ENCODE measurements at regions not wholly inside any gene's neighbourhood (a gene's known extent, or its start where the extent isn't known, plus 50 kb on each side); places are given as distances from the start of the nearest gene placed in this dataset.

GRCh38 chr1:13968361-13968760, 268.4 kb downstream of the PRDM2 start:
- Histone ChIP-seq H4K20me1 (ENCODE audit: control insufficient read depth, insufficient read depth, low read length, poor library complexity, severe bottlenecking) (no peaks in the 10 kb centered on the region), H3K79me2 (ENCODE audit: control insufficient read depth, insufficient read depth, low read length) (no peaks in the 10 kb centered on the region), H3K4me2 (replicated peaks; ENCODE audit: low read depth, low read length, poor library complexity, severe bottlenecking) (no peak overlapping the region), H2AFZ (ENCODE audit: insufficient read depth, low read depth, low read length, poor library complexity, severe bottlenecking) (no peak overlapping the region), H3K4me1 (ENCODE audit: control insufficient read depth in 2 of 2, insufficient read depth in 2 of 2, low read length in 2 of 2) (no peaks in the 10 kb centered on the region), H3K9ac (ENCODE audit: low read length) (no peak overlapping the region), H3K27ac (ENCODE audit: low read length in 2 of 2) (no peak overlapping the region), H3K36me3 (replicated peaks in 1 of 2; ENCODE audit: control extremely low read depth in 1 of 2, control insufficient read depth in 1 of 2, extremely low read depth in 1 of 2, insufficient read depth in 2 of 2, low read length in 1 of 2) (no peaks in the 10 kb centered on the region), H3K27me3 (replicated peaks in 1 of 4; ENCODE audit: control extremely low read depth in 1 of 4, control insufficient read depth in 3 of 4, insufficient read depth in 4 of 4, low read length in 3 of 4) (peaks cover 0 to 16% (median 0%) of the 10 kb centered on the region in 4 experiments), H3K4me3 (ENCODE audit: control extremely low read depth in 1 of 5, extremely low read depth in 1 of 5, insufficient read depth in 1 of 5, low read depth in 2 of 5, low read length in 4 of 5) (no peak overlapping the region), H3K9me3 (ENCODE audit: control extremely low read depth in 1 of 3, control insufficient read depth in 2 of 3, insufficient read depth in 1 of 3, low read length in 2 of 3) (peaks cover 0 to 10% (median 5%) of the 10 kb centered on the region in 3 donors)
- Mint-ChIP-seq H3K4me1 (no peaks in the 10 kb centered on the region), H3K27ac (no peak overlapping the region), H3K9me3 (ENCODE audit: insufficient read depth) (peaks cover 10% of the 10 kb centered on the region), H3K4me3 (no peak overlapping the region), H3K27me3 (peaks cover 36% of the 10 kb centered on the region)
- no peak for TF ChIP-seq EZH2 (IDR thresholded peaks at IDR 0.05; ENCODE audit: borderline replicate concordance, insufficient read depth, low read depth, low read length, poor library complexity, severe bottlenecking)
- TF ChIP-seq CTCF (IDR thresholded peaks at IDR 0.05) = no peak
- no peak for ATAC-seq (ENCODE audit: low read depth)
- DNase-seq = no peak
- POLR2A ChIA-PET = no interaction called here
- WGBS (ENCODE audit: insufficient coverage) = 81% methylated on average over 8 of the region's 8 CpGs
- intact Hi-C loops (cut with micrococcal nuclease) = loop anchor here (10.0 kb wide), 1 partner anchor 1076 kb away; no protein-coding TSS in a partner anchor
- CTCF ChIA-PET = no interaction called here

GRCh38 chr1:13970631-13971247, 270.8 kb downstream of the PRDM2 start:
- H3K9ac ChIP-seq (ENCODE audit: low read length) = no peak overlapping the region
- no peak overlapping the region for H3K4me3 ChIP-seq (ENCODE audit: control extremely low read depth in 1 of 5, extremely low read depth in 1 of 5, insufficient read depth in 1 of 5, low read depth in 2 of 5, low read length in 4 of 5)
- CTCF ChIA-PET = no interaction called here
- no peak overlapping the region for H3K4me2 ChIP-seq (replicated peaks; ENCODE audit: low read depth, low read length, poor library complexity, severe bottlenecking)
- POLR2A ChIA-PET = no interaction called here
- DNase-seq (no peak), ATAC-seq (ENCODE audit: low read depth) (no peak)
- peaks cover 0 to 6% (median 5%) of the 10 kb centered on the region in 3 donors for H3K9me3 ChIP-seq (ENCODE audit: control extremely low read depth in 1 of 3, control insufficient read depth in 2 of 3, insufficient read depth in 1 of 3, low read length in 2 of 3)
- H3K4me1 ChIP-seq (ENCODE audit: control insufficient read depth in 2 of 2, insufficient read depth in 2 of 2, low read length in 2 of 2) = no peaks in the 10 kb centered on the region
- H3K27ac Mint-ChIP-seq = no peak overlapping the region
- H3K4me1 Mint-ChIP-seq = no peaks in the 10 kb centered on the region
- H3K4me3 Mint-ChIP-seq = no peak overlapping the region
- no peaks in the 10 kb centered on the region for H3K79me2 ChIP-seq (ENCODE audit: control insufficient read depth, insufficient read depth, low read length)
- H3K9me3 Mint-ChIP-seq (ENCODE audit: insufficient read depth) = peaks cover 10% of the 10 kb centered on the region
- no peak overlapping the region for H3K27ac ChIP-seq (ENCODE audit: low read length in 2 of 2)
- H2AFZ ChIP-seq (ENCODE audit: insufficient read depth, low read depth, low read length, poor library complexity, severe bottlenecking) = no peak overlapping the region
- H3K27me3 ChIP-seq (replicated peaks in 1 of 4; ENCODE audit: control extremely low read depth in 1 of 4, control insufficient read depth in 3 of 4, insufficient read depth in 4 of 4, low read length in 3 of 4) = peaks cover 0 to 11% (median 2%) of the 10 kb centered on the region in 4 experiments
- H3K27me3 Mint-ChIP-seq = peaks cover 34% of the 10 kb centered on the region
- H4K20me1 ChIP-seq (ENCODE audit: control insufficient read depth, insufficient read depth, low read length, poor library complexity, severe bottlenecking) = no peaks in the 10 kb centered on the region
- TF ChIP-seq CTCF (IDR thresholded peaks at IDR 0.05) = no peak
- no peaks in the 10 kb centered on the region for H3K36me3 ChIP-seq (replicated peaks in 1 of 2; ENCODE audit: control extremely low read depth in 1 of 2, control insufficient read depth in 1 of 2, extremely low read depth in 1 of 2, insufficient read depth in 2 of 2, low read length in 1 of 2)
- intact Hi-C loops (cut with micrococcal nuclease) = no loop called here

All from B cell (primary cell).